Mucosa of descending colon (tissue), 3 donors: ENCODE measurements at regions not wholly inside any gene's neighbourhood (a gene's known extent, or its start where the extent isn't known, plus 50 kb on each side); places are given as distances from the start of the nearest gene placed in this dataset.
"Not testable (repeated sequence)": the region's sequence is repeated elsewhere in the genome, so short reads cannot be mapped to it uniquely, and the experiment has no call there.

Source experiments
- ATAC-seq: fragments of 200-7000 bp; cut with Tn5 transposase; one replicate; pipeline ENCODE4 v1.9.1; 2020; ENCODE audit warnings: mild to moderate bottlenecking, moderate library complexity
- DNase-seq, 3 donors: peaks; one replicate each; pipeline ENCODE4 v3.0.0-alpha.2; 2020
- H3K36me3 ChIP-seq: fragments of 200-600 bp; one replicate; pipeline ENCODE4 v1.8.0; 2021; ENCODE audit warnings: low read depth, mild to moderate bottlenecking
- H3K4me1 ChIP-seq: fragments of 200-600 bp; one replicate; pipeline ENCODE4 v1.8.0; 2021; ENCODE audit warnings: low read depth, mild to moderate bottlenecking
- H3K4me3 ChIP-seq: fragments of 200-600 bp; one replicate; pipeline ENCODE4 v1.8.0; 2021; ENCODE audit warnings: mild to moderate bottlenecking
- H3K9me3 ChIP-seq: fragments of 200-600 bp; one replicate; pipeline ENCODE4 v1.8.0; 2021; ENCODE audit warnings: mild to moderate bottlenecking
- CTCF ChIP-seq: fragments of 200-600 bp; IDR thresholded peaks from one replicate; pipeline ENCODE4 v1.8.0; 2022; ENCODE audit warnings: antibody characterized with exemption, mild to moderate bottlenecking
- intact Hi-C, 2 donors: fragments of 100-400 bp; cut with DNase I in 1 of 2; cut with micrococcal nuclease in 1 of 2; formaldehyde crosslinking; loops; one replicate each; pipeline versions ENCODE4 v1.11.0 to v1.11.1; 2022; cut with DNase I, micrococcal nuclease
- donor health status: DM: no; HTN: no; CAD: no; lungs with moderate emphysema.
- donor health status: DM: no; HTN: no; CAD: no.
- donor health status: DM: no; HTN: yes; CAD: no.

GRCh38 chr3:145094355-145094941, 1066.5 kb downstream of the PLOD2 start:
- no peak for DNase-seq

GRCh38 chr3:145111141-145111540, 1049.8 kb downstream of the PLOD2 start:
- H3K36me3 ChIP-seq, H3K4me1 ChIP-seq, H3K4me3 ChIP-seq, DNase-seq, H3K9me3 ChIP-seq, ATAC-seq, intact Hi-C loops: not testable (repeated sequence)

More at GRCh38 chr3:145094355-145094941, 1066.5 kb downstream of the PLOD2 start:
- no peaks in the 10 kb centered on the region for H3K4me1 ChIP-seq
- TF ChIP-seq CTCF, result no peak
- ATAC-seq, result no peak
- H3K9me3 ChIP-seq, result no peaks in the 10 kb centered on the region
- no peak overlapping the region for H3K4me3 ChIP-seq
- intact Hi-C loops, result no loop called here
- no peaks in the 10 kb centered on the region for H3K36me3 ChIP-seq

- TF ChIP-seq CTCF, result no peak
- H3K4me1 ChIP-seq, result no peaks in the 10 kb centered on the region
- no peak for DNase-seq
- H3K36me3 ChIP-seq, result no peaks in the 10 kb centered on the region
- no peak for ATAC-seq
- intact Hi-C loops, result no loop called here
- H3K4me3 ChIP-seq, result no peak overlapping the region
- no peaks in the 10 kb centered on the region for H3K9me3 ChIP-seq
Observed at GRCh38 chr3:145116769-145117168, 1044.2 kb downstream of the PLOD2 start.

- no peak for ATAC-seq
- Histone ChIP-seq H3K4me3 (no peak overlapping the region), H3K36me3 (no peaks in the 10 kb centered on the region), H3K4me1 (no peaks in the 10 kb centered on the region), H3K9me3 (no peaks in the 10 kb centered on the region)
- intact Hi-C loops, result no loop called here
- no peak for DNase-seq
- no peak for TF ChIP-seq CTCF
Observed at GRCh38 chr3:145118303-145118702, 1042.7 kb downstream of the PLOD2 start.

GRCh38 chr3:145124900-145125678, 1035.9 kb downstream of the PLOD2 start:
- no peaks in the 10 kb centered on the region for H3K4me1 ChIP-seq
- no peaks in the 10 kb centered on the region for H3K9me3 ChIP-seq
- TF ChIP-seq CTCF, result no peak
- intact Hi-C loops, result no loop called here
- H3K4me3 ChIP-seq, result no peak overlapping the region
- DNase-seq (no peak), ATAC-seq (no peak)
- no peaks in the 10 kb centered on the region for H3K36me3 ChIP-seq

- H3K36me3 ChIP-seq, result no peaks in the 10 kb centered on the region
- DNase-seq (no peak), ATAC-seq (no peak)
- no peak for TF ChIP-seq CTCF
- intact Hi-C loops, result no loop called here
- H3K4me1 ChIP-seq, result no peaks in the 10 kb centered on the region
- H3K4me3 ChIP-seq, result no peak overlapping the region
- H3K9me3 ChIP-seq, result no peaks in the 10 kb centered on the region
Observed at GRCh38 chr3:145133281-145133680, 1027.7 kb downstream of the PLOD2 start.
